Gastrocnemius medialis (tissue), 4 donors: ENCODE measurements at regions not wholly inside any gene's neighbourhood (a gene's known extent, or its start where the extent isn't known, plus 50 kb on each side); places are given as distances from the start of the nearest gene placed in this dataset.
"Not testable (repeated sequence)": the region's sequence is repeated elsewhere in the genome, so short reads cannot be mapped to it uniquely, and the experiment has no call there.

Experiments
- POLR2A ChIP-seq, 2 donors: fragments of 450-650 bp; IDR thresholded peaks; one replicate each; pipeline ENCODE4 v1.6.1; 2017; ENCODE audit warnings: antibody characterized with exemption in 2 of 2, mild to moderate bottlenecking in 2 of 2, moderate library complexity in 2 of 2
- TF ChIP-seq, protein P1 (sequence below), 5 experiments: fragments of 450-650 bp in 3 of 5; fragments of 200-600 bp in 2 of 5; sonication (generic) in 2 of 5; IDR thresholded peaks in 4 of 5; conservative IDR thresholded peaks in 1 of 5; 1 replicate in 4 of 5; 2 replicates in 1 of 5; pipeline ENCODE4 v1.5.1; 2016 to 2019; ENCODE audit warnings: antibody characterized with exemption in 5 of 5, mild to moderate bottlenecking in 3 of 5, moderate library complexity in 3 of 5

DNA sequence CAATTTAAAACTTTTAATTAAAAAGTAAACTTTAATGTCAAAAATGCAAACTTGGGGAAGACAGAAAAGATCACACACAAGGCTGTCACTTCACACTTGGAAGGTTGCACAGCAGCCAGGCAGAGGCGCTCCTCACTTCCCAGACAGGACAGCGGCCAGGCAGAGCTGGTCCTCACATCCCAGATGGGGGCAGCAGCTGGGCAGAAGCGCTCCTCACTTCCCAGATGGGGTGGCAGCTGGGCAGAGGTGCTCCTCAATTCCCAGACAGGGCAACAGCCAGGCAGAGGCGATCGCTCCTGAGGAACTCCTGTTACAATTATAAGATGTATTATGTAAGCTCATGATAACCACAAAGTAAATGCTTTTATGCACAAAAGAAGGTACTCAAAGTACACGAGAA lies 1181.1 kb downstream of the SLITRK5 start:
- TF ChIP-seq POLR2A (IDR thresholded peaks at IDR 0.05): not testable (repeated sequence)
- TF ChIP-seq, protein P1, sequence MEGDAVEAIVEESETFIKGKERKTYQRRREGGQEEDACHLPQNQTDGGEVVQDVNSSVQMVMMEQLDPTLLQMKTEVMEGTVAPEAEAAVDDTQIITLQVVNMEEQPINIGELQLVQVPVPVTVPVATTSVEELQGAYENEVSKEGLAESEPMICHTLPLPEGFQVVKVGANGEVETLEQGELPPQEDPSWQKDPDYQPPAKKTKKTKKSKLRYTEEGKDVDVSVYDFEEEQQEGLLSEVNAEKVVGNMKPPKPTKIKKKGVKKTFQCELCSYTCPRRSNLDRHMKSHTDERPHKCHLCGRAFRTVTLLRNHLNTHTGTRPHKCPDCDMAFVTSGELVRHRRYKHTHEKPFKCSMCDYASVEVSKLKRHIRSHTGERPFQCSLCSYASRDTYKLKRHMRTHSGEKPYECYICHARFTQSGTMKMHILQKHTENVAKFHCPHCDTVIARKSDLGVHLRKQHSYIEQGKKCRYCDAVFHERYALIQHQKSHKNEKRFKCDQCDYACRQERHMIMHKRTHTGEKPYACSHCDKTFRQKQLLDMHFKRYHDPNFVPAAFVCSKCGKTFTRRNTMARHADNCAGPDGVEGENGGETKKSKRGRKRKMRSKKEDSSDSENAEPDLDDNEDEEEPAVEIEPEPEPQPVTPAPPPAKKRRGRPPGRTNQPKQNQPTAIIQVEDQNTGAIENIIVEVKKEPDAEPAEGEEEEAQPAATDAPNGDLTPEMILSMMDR (IDR thresholded peaks at IDR 0.05 in 4 of 5, conservative IDR thresholded peaks at IDR 0.05 in 1 of 5): not testable (repeated sequence)
